ENCODE measurements at regions not wholly inside any gene's neighbourhood (a gene's known extent, or its start where the extent isn't known, plus 50 kb on each side); places are given as distances from the start of the nearest gene placed in this dataset.
"Not testable (repeated sequence)": the region's sequence is repeated elsewhere in the genome, so short reads cannot be mapped to it uniquely, and the experiment has no call there.

GRCh38 chr9:33623658-33624586 lies 99.9 kb downstream of the ANKRD18B start:
- no peak for DNase-seq

GRCh38 chr9:33628318-33628717 lies 104.3 kb downstream of the ANKRD18B start:
- DNase-seq = not testable (repeated sequence)

GRCh38 chr9:33628865-33629410 lies 104.9 kb downstream of the ANKRD18B start:
- no peak for DNase-seq

GRCh38 chr9:33633636-33634035 lies 109.6 kb downstream of the ANKRD18B start:
- no peak for DNase-seq

- no peak for DNase-seq
Observed at GRCh38 chr9:33637881-33638280, 113.8 kb downstream of the ANKRD18B start.

GRCh38 chr9:33638391-33638915 lies 114.4 kb downstream of the ANKRD18B start:
- DNase-seq = no peak

- DNase-seq = no peak
Observed at GRCh38 chr9:33645706-33646105, 121.7 kb downstream of the ANKRD18B start.

- no peak for DNase-seq
Observed at GRCh38 chr9:33649463-33649862, 125.4 kb downstream of the ANKRD18B start.

GRCh38 chr9:33651125-33651524 lies 127.1 kb downstream of the ANKRD18B start:
- no peak for DNase-seq

- no peak for DNase-seq
Observed at GRCh38 chr9:33659921-33660320, 135.4 kb upstream of the PRSS3 start.

GRCh38 chr9:33660772-33661171 lies 134.6 kb upstream of the PRSS3 start:
- no peak for DNase-seq

GRCh38 chr9:33661176-33661575 lies 134.2 kb upstream of the PRSS3 start:
- DNase-seq = no peak

GRCh38 chr9:33662871-33663270 lies 132.5 kb upstream of the PRSS3 start:
- no peak for DNase-seq

- DNase-seq = not testable (repeated sequence)
Observed at GRCh38 chr9:33676194-33676745, 119.1 kb upstream of the PRSS3 start.

- DNase-seq = peak; percentile 16
Observed at GRCh38 chr9:33676746-33677505, 118.4 kb upstream of the PRSS3 start.

GRCh38 chr9:33677506-33677809 lies 117.9 kb upstream of the PRSS3 start:
- no peak for DNase-seq

- DNase-seq = no peak
Observed at GRCh38 chr9:33677961-33678360, 117.4 kb upstream of the PRSS3 start.

- no peak for DNase-seq
Observed at GRCh38 chr9:33682551-33682950, 112.8 kb upstream of the PRSS3 start.

- DNase-seq = no peak
Observed at GRCh38 chr9:33684831-33685230, 110.5 kb upstream of the PRSS3 start.

GRCh38 chr9:33686942-33687341 lies 108.4 kb upstream of the PRSS3 start:
- no peak for DNase-seq

GRCh38 chr9:33687779-33688178 lies 107.6 kb upstream of the PRSS3 start:
- DNase-seq = no peak

- no peak for DNase-seq
Observed at GRCh38 chr9:33690143-33690933, 105.0 kb upstream of the PRSS3 start.
